ENCODE measurements at regions not wholly inside any gene's neighbourhood (a gene's known extent, or its start where the extent isn't known, plus 50 kb on each side); places are given as distances from the start of the nearest gene placed in this dataset.
A peak's percentile ranks its signal among the peaks of the same experiment; 100 is the strongest.

DNA sequence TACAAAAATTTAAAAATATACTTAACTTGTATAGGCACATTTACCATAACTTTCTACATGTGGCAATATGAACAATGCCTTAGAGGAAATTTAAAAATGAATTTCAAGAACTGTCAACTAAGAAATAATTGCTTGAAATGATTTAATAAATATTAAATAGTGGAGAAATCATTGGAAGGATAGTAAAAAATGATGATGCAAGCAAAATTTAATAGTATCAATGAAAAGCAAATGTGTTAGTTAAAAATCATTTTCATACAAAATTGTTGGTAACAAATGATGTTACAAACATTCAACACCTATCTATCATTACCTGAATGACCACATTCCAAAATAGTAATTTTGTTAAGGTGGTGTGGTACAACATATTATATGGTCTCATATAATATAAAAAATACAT lies 331.0 kb downstream of the HAO1 start:
- intact Hi-C loops (cut with micrococcal nuclease): no loop called here
- Histone ChIP-seq H3K56ac (ENCODE audit: extremely low read depth, insufficient read depth, low read length) (no peak overlapping the region), H3K9me1 (ENCODE audit: insufficient read depth, low read length) (no peaks in the 10 kb centered on the region), H2BK15ac (ENCODE audit: low read depth, low read length) (no peak overlapping the region), H2AFZ (replicated peaks; ENCODE audit: low read length, poor library complexity) (no peak overlapping the region), H3K4me3 (ENCODE audit: insufficient read depth, low read depth, low read length) (no peak overlapping the region), H3K14ac (replicated peaks; ENCODE audit: low read depth, low read length) (no peak overlapping the region), H3K9me3 (ENCODE audit: control insufficient read depth, insufficient read depth, low read length) (no peaks in the 10 kb centered on the region), H2BK20ac (ENCODE audit: low read depth, low read length) (no peak overlapping the region), H3K18ac (ENCODE audit: low read depth, low read length) (no peak overlapping the region), H3K23ac (ENCODE audit: low read depth, low read length) (no peak overlapping the region), H4K91ac (ENCODE audit: insufficient read depth, low read depth, low read length) (no peak overlapping the region), H3K4me1 (ENCODE audit: control insufficient read depth, insufficient read depth, low read length) (no peaks in the 10 kb centered on the region), H4K8ac (ENCODE audit: low read depth in 2 of 2, low read length in 2 of 2) (no peak overlapping the region), H3K36me3 (ENCODE audit: control insufficient read depth, insufficient read depth, low read length) (no peaks in the 10 kb centered on the region), H3K79me1 (ENCODE audit: low read depth in 1 of 2, low read length in 2 of 2) (no peaks in the 10 kb centered on the region), H4K5ac (ENCODE audit: low read depth, low read length) (no peak overlapping the region), H4K20me1 (ENCODE audit: insufficient read depth, low read length) (no peaks in the 10 kb centered on the region), H3K27me3 (ENCODE audit: control insufficient read depth, insufficient read depth, low read length) (no peaks in the 10 kb centered on the region), H3K9ac (ENCODE audit: low read depth, low read length) (no peak overlapping the region), H3K27ac (ENCODE audit: insufficient read depth, low read length) (no peak overlapping the region), H3K4me2 (ENCODE audit: low read depth, low read length) (no peak overlapping the region), H3K4ac (ENCODE audit: low read depth, low read length) (no peak overlapping the region), H2AK9ac (replicated peaks; ENCODE audit: low read depth, low read length, poor library complexity) (no peak overlapping the region), H2AK5ac (ENCODE audit: low read depth, low read length) (no peak overlapping the region), H2BK120ac (ENCODE audit: low read depth, low read length) (no peak overlapping the region), H2BK5ac (ENCODE audit: low read depth, low read length, poor library complexity, severe bottlenecking) (no peak overlapping the region)
- TF ChIP-seq MAFK (IDR thresholded peaks at IDR 0.05; ENCODE audit: low read depth, low read length) (peak; percentile 97), MAZ (IDR thresholded peaks at IDR 0.05; ENCODE audit: borderline replicate concordance, low read depth, low read length) (no peak)
- in situ Hi-C loops (cut with MboI; ENCODE audit: low sequenced_read_pairs): no loop called here
- DNase-seq (no peak), ATAC-seq (ENCODE audit: low read depth) (no peak)
- BruUV-seq (replicated peaks): no TSS peak
- CTCF ChIA-PET: interaction anchor here (0.6 kb wide), 1 partner anchor 358 kb away, joined by 4 read pairs; no protein-coding TSS in a partner anchor
- POLR2A ChIA-PET (ENCODE audit: unreplicated experiment): no interaction called here
- dilution Hi-C loops (cut with HindIII; ENCODE audit: low sequenced_read_pairs, unreplicated experiment): no loop called here
